HG03439 (cell line): ENCODE measurements at regions not wholly inside any gene's neighbourhood (a gene's known extent, or its start where the extent isn't known, plus 50 kb on each side); places are given as distances from the start of the nearest gene placed in this dataset.

Experiments used
- ATAC-seq: cut with Tn5 transposase; IDR thresholded peaks from one replicate; pipeline ENCODE4 v1.9.1; 2021; ENCODE audit warnings: mild to moderate bottlenecking, moderate library complexity; ENCODE audit not compliant: unreplicated experiment

DNA sequence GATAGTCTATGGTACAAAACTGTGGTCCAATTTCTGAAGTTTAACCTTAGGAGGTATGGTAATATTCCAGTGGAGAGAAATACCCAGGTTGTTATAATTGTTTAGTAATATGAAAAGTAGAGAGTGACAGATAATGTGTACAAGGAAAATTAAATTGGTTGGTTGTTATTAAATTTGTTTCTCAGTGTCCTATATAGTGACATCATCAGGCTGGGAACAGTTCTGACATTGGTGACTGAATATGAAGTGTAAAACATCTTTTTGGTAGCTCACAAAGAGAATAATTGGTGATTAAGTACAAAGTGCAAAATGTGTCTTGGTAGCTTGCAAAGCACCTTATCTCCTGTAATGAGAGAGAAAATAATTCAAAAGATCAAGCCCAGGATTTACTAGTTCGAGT is 1806.1 kb upstream of the CDH6 start:
- no peak for ATAC-seq

DNA sequence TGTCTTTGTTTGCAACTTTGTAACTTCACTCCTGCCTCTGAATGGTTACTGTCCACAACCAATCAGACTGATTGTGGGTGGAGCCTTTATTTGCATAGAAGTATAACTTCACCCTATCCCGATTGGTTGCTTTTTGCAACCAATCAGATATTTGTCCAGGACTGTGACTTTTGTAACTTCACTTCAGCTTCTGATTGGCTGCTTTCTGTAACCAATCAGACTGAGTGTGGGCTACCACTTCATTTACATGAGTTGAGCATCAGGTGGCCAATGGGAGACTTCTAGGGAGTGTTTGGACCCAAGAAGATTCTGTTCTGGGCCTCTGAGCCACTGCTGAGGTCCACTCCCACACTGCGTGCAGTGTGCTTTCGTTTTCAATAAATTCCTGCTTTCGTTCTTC is 1810.7 kb upstream of the CDH6 start:
- no peak for ATAC-seq

DNA sequence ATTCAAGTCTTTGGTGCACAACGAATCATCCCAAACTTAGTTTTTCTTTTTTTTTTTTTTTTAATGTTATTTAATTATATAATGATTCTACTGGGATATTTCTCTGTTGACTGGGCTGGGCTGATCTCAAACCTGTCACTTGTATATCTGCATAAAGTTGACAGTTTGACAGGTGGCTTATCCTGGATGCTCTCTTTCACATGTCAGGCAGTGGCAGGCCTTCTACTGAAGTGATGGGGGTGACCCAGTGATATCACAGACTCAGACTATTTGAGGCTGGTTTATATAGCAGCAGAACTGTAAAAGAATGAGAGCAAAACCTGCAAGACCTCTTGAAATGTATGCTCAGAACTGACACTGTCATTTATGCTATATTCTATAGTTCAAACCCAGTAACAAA is 1813.5 kb upstream of the CDH6 start:
- ATAC-seq, result no peak

DNA sequence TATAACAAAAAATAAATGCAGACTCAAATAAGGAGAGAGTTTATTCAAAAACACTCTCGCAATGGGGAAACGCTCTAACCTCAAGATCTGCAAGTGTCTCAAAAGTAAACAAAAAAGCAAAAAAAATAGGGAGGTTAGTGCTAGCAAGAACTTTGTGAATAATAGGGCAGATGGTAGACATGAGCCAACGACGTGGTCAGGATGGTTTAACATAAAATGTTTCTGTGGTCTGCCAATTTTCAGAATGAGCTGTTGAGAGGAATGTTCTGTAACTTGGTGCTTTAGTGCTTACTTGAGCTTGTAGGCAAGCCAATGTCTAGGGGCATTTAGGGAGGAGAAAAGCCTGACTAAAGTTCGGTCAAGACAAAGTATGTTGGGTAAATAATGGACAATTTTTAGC is 1813.9 kb upstream of the CDH6 start:
- no peak for ATAC-seq

DNA sequence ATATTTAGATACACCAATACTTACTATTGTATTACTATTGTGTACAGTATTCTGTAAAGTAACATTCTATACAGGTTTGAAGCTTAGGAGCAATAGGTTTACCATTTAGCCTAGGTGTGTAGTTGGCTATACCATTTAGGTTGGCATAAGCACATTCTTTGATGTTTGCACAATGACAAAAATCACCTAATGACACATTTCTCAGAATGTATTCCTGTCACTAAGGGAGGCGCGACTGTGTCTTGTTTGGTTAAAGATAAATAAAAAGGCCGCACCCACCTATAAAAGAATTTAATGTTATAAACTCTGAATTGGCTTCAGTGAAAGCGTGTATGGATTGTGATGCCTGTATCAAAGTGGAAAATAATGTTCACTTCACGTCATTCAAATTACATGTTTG is 1815.4 kb upstream of the CDH6 start:
- no peak for ATAC-seq

DNA sequence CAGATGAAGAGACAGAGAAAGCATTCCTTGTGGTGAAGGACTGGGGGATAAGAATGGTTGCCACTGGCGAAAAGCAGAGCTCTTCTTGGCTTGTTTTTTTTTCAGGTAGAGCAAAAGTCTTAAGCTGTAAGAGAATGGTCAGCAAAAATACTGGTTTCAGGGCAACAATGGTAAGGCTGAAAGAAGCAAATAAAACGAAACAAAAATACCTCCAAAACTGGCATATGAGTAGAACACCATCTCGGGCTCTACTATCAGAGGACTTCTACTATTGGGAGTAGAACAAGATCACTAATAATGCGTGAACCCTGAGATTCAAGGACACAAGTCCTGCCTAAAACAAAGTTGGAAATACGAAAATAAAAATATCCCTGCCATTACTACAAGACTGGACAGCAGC is 1823.2 kb upstream of the CDH6 start:
- ATAC-seq, result no peak

DNA sequence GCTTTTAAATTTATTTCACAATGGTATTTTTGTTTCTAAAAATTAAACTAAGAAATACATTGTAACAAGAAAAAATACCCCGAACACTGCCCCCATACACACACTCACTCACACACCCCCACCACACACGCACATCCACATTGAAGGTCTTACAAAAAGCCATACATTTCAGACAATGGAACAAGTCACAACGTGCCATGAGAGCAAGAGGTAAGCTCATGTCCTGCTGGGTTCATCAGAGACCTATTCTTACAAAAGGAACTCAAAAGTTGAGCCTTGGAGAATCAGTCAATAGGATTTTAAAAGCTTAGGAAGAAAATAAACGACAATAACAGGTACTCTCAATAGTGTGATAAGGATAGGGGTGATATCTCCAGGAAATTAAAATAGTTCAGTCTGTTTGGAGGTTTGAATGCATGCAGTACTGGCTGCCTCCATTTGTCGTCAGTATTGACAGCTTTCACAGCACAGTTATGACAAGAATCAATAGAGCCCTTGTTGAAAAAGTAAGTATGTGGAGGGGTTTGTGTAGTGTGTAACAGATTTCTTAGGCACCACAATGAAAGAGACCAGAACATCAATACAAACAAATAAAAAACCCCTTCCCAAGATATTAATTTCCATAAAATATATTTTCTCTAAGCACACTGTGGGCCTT is 1826.2 kb upstream of the CDH6 start:
- ATAC-seq, result no peak

DNA sequence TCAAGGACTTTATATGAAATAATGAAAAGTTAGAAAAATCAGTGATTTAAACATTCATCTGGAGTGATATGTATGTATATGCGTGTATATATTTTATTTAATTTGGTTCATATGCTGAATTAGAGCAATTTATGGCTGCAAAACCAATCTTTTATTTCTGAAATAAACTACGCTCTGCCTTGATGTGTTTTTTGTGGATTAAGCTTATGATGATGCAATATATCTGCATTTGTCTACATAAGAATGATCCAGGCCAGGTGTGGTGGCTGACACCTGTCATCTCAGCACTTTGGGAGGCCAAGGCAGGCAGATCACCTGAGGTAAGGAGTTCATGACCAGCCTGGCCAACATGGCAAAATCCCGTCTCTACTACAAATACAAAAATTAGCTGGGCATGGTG is 1842.3 kb upstream of the CDH6 start:
- no peak for ATAC-seq

DNA sequence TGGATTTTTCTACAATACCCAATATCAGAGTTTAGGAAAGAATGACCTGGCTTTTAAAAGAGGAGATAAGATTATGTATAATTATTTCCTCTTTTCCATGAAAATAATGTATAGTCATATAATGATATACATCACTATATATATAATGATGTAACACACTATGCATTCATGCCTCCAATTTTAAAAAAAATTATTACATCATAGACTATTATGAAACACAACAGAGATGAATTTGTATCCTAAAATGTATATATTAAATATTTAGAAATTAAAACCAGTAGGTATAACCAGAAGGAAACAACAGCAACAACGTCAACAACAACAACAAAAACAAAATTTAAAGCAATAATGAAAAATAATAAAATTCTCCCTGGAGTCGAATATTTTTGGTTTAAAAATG is 1856.5 kb upstream of the CDH6 start:
- ATAC-seq, result no peak

DNA sequence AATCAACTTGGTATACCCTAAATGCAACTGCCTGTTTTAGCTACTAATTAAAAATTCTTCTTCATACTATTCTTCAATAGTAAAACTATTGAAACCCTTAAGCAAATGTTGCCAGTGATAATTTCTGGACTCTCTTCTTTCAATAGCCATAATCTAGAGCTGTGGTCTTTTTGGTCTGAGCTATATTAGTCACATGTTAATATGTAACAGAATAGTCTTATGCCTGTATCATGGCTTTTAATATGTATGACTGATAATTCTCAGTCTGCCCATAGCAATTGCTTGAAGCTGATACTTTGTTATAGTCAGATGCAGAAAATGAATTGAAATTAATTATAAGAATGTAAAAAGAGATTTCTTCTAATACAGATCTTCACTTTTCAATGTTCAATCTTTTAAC is 1871.9 kb upstream of the CDH6 start:
- ATAC-seq, result no peak

DNA sequence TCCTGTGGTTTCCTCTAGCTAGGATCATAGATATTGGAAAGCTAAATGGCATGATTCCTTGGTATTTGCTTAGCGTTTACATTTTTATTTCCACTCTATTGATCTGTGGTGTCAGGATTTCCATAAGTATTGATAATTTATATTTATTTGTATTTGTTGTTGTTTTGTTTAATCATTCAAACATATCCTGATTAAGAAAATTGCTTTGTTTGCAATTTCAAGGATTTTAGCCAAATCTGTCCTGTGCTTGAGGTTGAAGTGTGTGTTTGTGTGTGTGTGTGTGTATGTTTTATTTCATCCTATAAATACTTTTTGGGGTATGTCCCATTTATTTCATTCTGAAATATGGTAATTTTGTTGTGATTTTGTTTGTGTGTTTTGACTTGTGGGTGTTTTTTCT is 1884.1 kb upstream of the CDH6 start:
- ATAC-seq, result no peak

DNA sequence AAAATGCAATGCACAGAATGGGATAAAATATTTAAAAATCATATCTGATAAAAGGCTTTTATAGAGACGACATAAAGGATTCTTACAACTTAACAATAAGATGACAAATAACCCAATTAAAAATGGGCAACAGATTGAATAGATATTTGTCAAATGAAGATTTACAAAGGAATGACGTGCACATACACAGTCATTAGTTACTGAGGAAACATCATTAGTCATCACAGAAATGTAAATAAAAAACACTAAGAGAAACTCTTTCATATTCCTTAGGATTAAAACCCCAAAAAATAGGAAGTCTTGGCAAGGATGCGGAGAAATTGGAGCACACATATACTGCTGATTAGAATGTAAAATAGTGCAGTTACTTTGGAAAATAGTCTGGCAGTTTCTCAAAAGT is 1886.0 kb upstream of the CDH6 start:
- ATAC-seq, result no peak

DNA sequence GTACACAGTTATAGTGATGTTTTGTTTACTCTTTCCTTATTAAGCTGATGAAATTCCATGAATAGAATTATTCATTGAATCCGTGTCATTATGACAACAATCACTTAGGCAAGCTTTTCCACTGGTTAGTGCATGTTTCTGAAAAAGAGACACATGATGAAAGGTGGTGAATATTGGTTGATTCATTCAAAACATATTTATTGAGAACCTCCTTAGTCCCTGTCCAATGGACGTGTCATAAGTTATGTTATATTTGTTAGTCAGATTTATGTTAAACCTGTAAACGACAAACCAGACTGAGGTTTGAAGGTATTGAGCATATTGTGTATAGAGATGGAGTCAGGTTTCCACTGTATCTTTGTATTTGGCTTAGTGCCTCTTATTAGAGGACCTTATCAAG is 1888.9 kb upstream of the CDH6 start:
- no peak for ATAC-seq

DNA sequence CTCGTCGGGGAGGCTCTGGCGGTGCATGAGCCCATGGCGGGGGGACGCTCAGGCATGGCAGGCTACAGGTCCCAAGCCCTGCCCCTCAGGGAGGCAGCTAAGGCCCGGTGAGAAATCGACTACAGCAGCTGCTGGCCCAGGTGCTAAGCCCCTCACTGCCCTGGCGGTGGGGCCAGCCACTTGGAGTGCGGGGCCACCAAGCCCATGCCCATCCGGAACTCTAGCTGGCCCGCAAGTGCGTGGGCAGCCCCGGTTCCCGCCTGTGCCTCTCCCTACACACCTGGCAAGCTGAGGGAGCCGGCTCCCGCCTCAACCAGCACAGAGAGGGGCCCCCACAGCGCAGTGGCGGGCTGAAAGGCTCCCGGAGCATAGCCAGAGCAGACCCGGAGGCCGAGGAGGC is 1896.9 kb upstream of the CDH6 start:
- no peak for ATAC-seq

DNA sequence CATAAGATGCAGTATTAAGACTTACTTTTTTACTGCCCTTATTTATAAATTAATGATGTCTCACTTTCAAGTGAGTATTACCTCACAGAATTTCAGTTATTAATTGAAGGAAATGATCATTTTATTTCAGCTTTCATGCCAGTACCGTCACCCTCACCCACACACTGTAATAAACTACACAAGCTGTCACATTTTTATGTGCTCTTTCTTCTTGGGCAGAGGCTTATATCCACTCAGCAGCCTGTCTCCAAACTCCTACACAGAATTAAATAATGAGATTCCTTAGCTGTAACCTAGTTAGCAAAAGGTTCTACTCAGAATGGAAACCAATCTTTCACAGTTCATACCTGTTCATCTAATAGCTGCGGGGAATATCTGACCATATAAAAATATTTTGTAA is 1915.8 kb upstream of the CDH6 start:
- ATAC-seq, result no peak

DNA sequence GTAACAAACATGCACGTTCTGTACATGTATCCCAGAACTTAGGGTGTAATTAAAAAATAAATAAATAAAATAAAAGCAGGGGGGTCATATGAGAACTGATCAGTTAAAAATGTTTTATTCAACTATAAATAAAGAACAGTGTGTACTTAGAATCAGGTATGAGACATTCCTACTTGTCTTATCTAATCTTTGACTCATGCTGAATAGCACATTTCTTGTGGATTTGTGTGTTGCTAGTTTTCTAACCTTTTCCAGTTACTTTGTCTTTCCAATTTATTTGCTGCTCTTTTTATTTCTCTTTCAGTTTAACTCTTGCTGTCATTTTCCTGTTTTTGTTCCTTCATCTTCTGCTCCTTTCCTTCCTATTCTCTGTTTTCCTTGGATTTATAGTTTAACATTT is 1917.1 kb upstream of the CDH6 start:
- ATAC-seq, result no peak

DNA sequence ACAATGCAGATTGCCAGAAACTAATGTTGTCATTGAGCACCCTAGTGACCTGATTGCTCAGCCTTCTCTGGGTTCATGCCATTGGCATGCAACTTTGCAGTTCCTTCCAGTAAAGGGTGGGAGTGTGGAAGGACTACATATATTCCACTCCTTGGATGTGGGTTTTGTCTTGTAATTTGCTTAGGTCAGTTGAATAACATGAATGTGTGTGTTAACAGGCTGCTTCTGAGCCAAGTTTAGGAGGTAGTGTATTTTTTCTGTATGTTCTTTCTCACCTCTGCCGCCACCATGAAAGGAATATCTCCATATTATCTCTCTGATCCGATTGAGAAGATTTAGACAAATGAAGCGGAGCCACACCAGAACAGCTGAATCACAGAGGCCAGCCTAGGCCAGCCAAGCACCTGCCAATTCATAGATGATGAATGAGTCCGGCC is 1929.6 kb upstream of the CDH6 start:
- no peak for ATAC-seq

DNA sequence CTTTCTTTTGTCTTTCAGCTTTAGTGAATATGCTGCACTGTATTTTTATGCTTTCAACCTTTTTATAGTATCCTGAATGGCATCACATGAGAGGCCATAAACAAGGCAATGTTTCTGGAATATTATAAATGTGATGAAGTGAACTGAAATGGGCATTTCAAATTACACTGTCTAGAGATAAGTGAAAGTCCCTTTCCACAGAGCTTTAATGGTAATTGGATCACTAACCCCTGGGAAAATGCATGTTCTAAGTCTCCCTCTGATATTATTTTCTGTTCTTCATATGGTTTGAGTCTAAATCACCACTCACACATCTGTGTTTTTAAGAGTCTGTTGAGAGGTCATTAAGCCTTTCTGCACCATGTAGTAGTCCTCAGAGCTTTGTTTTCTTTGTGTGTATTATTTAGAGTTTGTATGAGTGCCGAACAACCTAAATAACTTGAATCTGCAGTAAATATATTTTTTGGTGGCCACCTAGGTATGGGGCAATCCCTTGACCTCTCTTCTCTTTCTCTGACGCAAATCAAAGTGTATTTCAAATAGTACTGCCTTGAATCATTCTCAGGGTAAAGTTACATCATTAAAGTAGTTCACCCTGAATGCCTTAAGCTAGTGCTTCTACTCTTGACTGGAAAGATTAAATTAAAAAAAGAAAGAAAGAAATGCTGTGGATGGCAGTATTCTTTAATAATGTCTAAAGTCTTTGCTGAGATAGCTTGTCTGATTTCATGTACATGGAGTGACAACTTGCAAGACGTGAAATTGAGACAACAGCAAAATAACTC is 1931.0 kb upstream of the CDH6 start:
- no peak for ATAC-seq

DNA sequence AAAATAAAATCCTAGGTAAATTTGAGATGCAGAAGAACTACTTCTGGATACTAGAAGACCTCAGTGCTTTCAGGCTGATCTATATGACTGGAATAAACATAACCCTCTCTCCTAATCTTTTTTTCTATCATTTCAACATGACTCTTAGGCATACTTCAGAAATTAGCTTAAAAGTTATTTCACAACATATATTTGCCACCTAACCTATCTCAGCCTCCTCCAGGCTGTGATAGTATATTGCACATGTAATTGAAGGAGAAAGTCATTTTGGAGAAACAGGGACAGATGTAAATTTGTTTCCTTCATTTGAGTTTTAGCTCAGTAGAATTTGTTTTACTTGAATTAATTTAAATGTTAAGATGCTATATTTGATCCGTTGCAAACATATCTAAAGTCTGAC is 1932.3 kb upstream of the CDH6 start:
- no peak for ATAC-seq

DNA sequence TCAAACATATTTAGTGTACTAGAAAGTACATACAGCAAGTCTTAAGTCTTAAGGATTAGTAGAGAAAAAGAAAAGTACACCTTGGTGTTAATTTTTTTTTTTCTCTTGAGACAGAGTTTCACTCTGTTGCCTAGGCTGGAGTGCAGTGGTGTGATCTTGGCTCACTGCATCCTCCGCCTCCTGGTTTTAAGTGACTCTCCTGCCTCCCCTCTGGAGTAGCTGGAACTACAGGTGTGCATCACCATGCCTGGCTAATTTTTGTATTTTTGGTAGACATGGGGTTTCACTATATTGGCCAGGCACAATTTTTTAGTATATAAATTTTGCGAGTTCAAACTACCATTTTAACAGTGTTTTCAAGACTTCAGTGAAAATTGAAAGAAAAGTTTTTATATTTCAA is 1941.1 kb upstream of the CDH6 start:
- no peak for ATAC-seq

DNA sequence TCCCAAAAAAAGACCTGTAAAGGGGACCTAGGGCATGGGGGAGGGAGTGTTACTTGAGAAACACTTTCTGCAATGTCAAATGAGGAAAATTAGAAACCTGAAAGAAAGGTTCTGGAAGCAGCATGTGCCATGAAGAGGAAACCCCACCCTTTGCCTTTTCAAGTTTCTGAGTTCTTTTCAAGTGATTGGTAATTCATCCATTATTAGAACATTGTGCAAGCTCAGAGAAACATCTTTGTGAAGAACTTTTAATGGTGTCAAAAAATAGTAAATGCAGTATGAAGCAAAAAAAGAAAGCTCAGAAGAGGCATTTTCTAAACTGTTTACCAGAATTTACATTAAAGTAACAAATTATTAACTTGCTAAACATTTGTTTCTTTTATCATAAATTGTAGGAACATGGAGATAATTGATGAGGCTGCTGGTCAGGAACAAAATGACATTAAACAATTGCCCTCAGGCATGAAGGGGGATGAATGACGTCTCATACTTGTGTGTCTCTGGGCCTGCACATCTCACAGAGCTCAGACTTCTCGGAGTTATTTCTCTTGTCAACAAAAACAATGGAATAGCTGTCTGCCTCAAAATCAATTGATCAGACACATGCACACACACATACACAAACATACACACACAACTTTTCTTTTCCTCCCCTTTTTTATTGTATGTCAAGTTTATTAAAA is 1946.0 kb upstream of the CDH6 start:
- no peak for ATAC-seq

DNA sequence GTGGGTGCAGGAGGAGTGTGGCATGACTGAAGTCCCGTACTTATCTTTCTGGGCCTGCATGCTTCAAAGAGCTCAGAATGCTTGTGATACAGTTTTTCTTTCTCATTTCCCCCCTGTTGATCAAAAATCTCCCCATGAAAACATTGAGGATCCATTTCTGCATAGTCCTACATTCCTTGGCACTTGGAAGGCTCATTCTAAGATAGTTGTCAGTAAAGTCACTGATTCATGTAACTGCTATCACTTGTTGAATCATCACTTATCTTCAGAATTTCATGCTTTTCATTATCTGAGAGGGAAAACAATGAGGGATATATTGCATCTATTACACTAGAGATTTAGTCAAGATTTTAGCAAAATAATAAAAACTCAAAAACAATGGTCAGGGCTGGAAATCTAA is 1953.1 kb upstream of the CDH6 start:
- no peak for ATAC-seq
